Muscle layer of duodenum (tissue), 2 donors: ENCODE measurements at regions not wholly inside any gene's neighbourhood (a gene's known extent, or its start where the extent isn't known, plus 50 kb on each side); places are given as distances from the start of the nearest gene placed in this dataset.

Experiments used
- H3K27ac ChIP-seq: one replicate; pipeline ENCODE4 v1.7.0; 2013; ENCODE audit warnings: mild to moderate bottlenecking, low read length
- H3K27me3 ChIP-seq: one replicate; pipeline ENCODE4 v1.7.0; 2013; ENCODE audit warnings: low read depth, mild to moderate bottlenecking, control low read depth, low read length
- H3K36me3 ChIP-seq, 2 donors: one replicate each; pipeline ENCODE4 v1.7.0; 2013; ENCODE audit warnings: low read length in 2 of 2, control low read depth in 1 of 2, mild to moderate bottlenecking in 1 of 2; ENCODE audit not compliant: insufficient read depth in 2 of 2, control insufficient read depth in 1 of 2
- H3K4me1 ChIP-seq, 2 donors: one replicate each; pipeline ENCODE4 v1.7.0; 2013; ENCODE audit warnings: low read length in 2 of 2, mild to moderate bottlenecking in 2 of 2, control low read depth in 1 of 2, moderate library complexity in 1 of 2; ENCODE audit not compliant: insufficient read depth in 2 of 2, control insufficient read depth in 1 of 2
- H3K4me3 ChIP-seq, 2 donors: one replicate each; pipeline ENCODE4 v1.7.0; 2013; ENCODE audit warnings: low read length in 2 of 2, low read depth in 1 of 2, mild to moderate bottlenecking in 1 of 2
- H3K9me3 ChIP-seq, 2 donors: one replicate each; pipeline ENCODE4 v1.7.0; 2013; ENCODE audit warnings: low read length in 2 of 2, control low read depth in 1 of 2, mild to moderate bottlenecking in 1 of 2; ENCODE audit not compliant: control insufficient read depth in 1 of 2
- donor health status: healthy.

GRCh38 chr2:16020389-16021008 is 80.1 kb downstream of the MYCN start:
- no peaks in the 10 kb centered on the region for H3K9me3 ChIP-seq
- no peak overlapping the region for H3K4me3 ChIP-seq
- H3K36me3 ChIP-seq = no peaks in the 10 kb centered on the region
- H3K27me3 ChIP-seq = no peaks in the 10 kb centered on the region
- H3K4me1 ChIP-seq = no peaks in the 10 kb centered on the region
- H3K27ac ChIP-seq = no peak overlapping the region

- no peaks in the 10 kb centered on the region for H3K9me3 ChIP-seq
Observed at GRCh38 chr2:16019617-16020351, 79.4 kb downstream of the MYCN start.

DNA sequence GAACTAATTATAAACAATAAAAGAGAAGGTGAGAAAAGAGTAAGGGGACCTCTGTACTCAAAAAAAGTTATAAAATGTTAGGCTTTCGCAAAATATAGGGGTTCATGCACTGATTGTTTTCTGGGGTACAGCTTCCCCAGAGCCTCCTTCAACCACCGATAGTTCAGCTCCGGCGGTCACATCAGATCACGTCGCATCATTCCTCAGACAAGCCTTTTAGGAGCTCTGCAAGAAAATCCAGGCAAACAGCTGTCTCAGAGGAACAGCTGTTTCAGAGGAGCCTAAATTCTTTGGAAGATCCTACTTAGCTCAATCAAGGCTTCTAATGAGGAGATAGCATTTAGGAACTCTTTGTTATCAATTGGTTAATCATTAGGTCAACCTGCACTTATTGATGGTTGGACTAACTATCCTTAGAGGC is 78.7 kb downstream of the MYCN start:
- H3K4me3 ChIP-seq = no peak overlapping the region
- no peaks in the 10 kb centered on the region for H3K9me3 ChIP-seq
- no peaks in the 10 kb centered on the region for H3K4me1 ChIP-seq
- H3K27ac ChIP-seq = no peak overlapping the region
- H3K36me3 ChIP-seq = no peaks in the 10 kb centered on the region
- H3K27me3 ChIP-seq = no peaks in the 10 kb centered on the region

More at GRCh38 chr2:16019617-16020351, 79.4 kb downstream of the MYCN start:
- Histone ChIP-seq H3K36me3 (no peaks in the 10 kb centered on the region), H3K27ac (no peak overlapping the region), H3K27me3 (no peaks in the 10 kb centered on the region), H3K4me3 (no peak overlapping the region), H3K4me1 (no peaks in the 10 kb centered on the region)

DNA sequence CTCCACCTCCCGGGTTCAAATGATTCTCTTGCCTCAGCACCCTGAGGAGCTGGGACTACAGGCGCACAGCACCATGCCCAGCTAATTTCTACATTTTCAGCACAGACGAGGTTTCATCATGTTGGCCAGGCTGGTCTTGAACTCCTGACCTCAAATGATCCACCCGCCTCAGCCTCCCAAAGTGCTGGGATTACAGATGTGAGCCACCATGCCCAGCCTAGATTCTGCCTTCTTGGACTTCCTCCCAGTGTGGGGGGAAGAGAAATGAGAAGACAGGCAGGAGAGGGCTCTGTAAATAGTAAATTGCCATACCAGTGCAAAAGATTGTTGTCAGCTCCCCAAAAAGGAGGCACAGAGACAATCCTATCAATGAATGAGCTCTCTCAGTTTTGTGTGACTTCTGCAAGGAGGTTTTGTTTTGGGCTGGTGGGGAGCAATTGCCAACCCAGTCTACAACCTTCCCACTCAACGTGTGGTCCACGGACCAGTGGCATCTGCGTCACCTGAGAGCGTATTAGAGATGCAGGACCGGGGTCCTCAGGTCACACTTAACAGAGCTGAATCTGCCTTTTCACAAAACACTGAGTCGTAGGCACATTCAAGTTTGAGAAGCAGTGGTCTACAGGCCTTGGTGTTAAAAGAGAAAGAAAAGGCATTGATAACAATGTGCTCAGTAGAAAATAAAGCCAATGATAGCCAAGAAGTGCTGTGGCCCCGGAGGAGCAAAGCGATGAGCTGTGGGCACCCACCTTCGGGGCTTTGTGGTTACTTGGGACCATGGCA is 78.1 kb downstream of the MYCN start:
- Histone ChIP-seq H3K36me3 (no peaks in the 10 kb centered on the region), H3K4me1 (peaks cover 0 to 3% of the 10 kb centered on the region in 2 donors), H3K27me3 (peaks cover 6% of the 10 kb centered on the region), H3K4me3 (no peak overlapping the region), H3K9me3 (no peaks in the 10 kb centered on the region), H3K27ac (no peak overlapping the region)

DNA sequence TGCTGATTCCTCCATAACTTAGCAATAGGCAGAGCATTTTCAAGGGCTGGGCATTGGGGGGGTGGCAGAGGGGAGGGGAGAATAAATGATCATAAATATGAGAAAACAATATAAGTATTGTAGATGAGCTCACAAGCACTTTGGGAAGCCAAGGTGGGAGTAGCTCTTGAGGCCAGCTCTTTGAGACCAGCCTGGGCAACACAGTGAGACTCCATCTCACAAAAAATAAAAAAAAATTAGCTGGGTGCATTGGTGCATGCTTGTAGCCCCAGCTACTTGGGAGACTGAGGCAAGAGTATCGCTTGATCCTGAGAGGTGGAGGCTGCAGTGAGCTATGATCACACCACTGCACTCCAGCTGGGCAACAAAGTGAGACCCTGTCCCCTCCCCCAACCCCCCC is 75.9 kb downstream of the MYCN start:
- Histone ChIP-seq H3K27ac (no peak overlapping the region), H3K9me3 (no peaks in the 10 kb centered on the region), H3K36me3 (no peaks in the 10 kb centered on the region), H3K4me1 (peaks cover 0 to 9% of the 10 kb centered on the region in 2 donors), H3K4me3 (no peak overlapping the region), H3K27me3 (peaks cover 13% of the 10 kb centered on the region)

GRCh38 chr2:16015903-16016265 is 75.5 kb downstream of the MYCN start:
- H3K27ac ChIP-seq = no peak overlapping the region
- H3K4me3 ChIP-seq = no peak overlapping the region
- H3K27me3 ChIP-seq = peaks cover 13% of the 10 kb centered on the region

GRCh38 chr2:16015210-16015902 is 75.0 kb downstream of the MYCN start:
- peaks cover 13% of the 10 kb centered on the region for H3K27me3 ChIP-seq
- no peaks in the 10 kb centered on the region for H3K9me3 ChIP-seq
- H3K4me1 ChIP-seq = peaks cover 0 to 9% of the 10 kb centered on the region in 2 donors
- no peaks in the 10 kb centered on the region for H3K36me3 ChIP-seq
- no peak overlapping the region for H3K4me3 ChIP-seq
- no peak overlapping the region for H3K27ac ChIP-seq

More at GRCh38 chr2:16015903-16016265, 75.5 kb downstream of the MYCN start:
- peaks cover 0 to 9% of the 10 kb centered on the region in 2 donors for H3K4me1 ChIP-seq
- no peaks in the 10 kb centered on the region for H3K9me3 ChIP-seq
- no peaks in the 10 kb centered on the region for H3K36me3 ChIP-seq

DNA sequence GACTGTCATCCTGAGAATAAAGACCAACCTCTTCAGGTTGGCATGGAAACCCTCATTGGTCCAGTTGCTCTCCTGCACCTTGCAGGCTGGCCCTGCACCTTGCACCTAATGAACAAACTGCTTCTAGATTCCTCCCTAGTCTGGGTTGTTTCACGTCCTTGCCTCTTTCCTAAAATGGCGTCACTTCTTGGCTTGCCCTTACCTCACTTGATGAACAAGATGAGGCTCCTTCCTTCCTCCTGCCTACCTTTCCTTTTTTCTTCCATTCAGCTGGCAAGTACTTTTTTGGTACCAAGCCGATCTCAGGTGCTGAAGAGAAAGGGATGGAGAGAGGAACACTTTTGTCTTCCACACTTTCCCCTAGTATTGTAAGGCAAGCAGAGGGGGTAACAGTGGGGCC is 74.5 kb downstream of the MYCN start:
- no peaks in the 10 kb centered on the region for H3K36me3 ChIP-seq
- no peak overlapping the region for H3K27ac ChIP-seq
- H3K4me1 ChIP-seq = peaks cover 0 to 9% of the 10 kb centered on the region in 2 donors
- H3K9me3 ChIP-seq = no peaks in the 10 kb centered on the region
- H3K27me3 ChIP-seq = peaks cover 13% of the 10 kb centered on the region
- H3K4me3 ChIP-seq = no peak overlapping the region

DNA sequence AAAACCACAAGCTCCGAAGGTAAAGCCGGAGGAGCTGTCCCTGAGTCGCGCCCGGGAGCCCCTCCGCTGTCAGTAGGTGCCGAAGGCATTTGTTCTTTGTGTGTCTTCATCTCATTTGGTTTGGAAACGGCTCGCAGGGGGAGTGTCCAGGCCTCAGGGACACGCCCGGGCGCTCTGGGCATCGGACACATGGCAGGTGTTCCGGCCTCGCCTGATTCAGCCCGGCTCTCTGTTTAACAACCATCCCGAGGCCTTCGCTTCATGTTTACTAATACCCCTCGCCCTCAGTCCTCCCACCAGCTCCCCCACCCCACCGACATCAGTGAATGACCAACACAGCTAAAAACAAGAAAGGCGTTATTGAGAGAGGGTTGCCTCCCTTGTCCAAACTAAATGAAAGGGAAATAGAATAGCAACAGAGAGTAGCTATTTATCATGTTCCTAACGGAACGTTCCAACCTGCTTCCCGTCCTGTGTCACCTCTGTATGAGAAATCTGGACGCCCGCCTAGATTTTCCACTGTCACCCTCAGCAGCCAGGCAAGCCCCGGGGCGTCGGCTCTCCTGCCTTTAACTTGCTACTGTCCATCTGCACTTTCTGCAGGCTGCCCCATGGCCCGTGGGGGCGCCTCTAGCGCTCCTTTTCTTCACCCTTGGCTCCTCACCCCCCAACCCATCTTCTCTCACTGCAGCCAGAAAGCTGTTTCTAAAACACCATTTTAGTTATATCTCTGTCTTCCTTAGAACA is 73.9 kb downstream of the MYCN start:
- Histone ChIP-seq H3K9me3 (no peaks in the 10 kb centered on the region), H3K27me3 (peaks cover 13% of the 10 kb centered on the region), H3K4me3 (no peak overlapping the region), H3K27ac (no peak overlapping the region), H3K4me1 (peaks cover 0 to 9% of the 10 kb centered on the region in 2 donors), H3K36me3 (no peaks in the 10 kb centered on the region)

DNA sequence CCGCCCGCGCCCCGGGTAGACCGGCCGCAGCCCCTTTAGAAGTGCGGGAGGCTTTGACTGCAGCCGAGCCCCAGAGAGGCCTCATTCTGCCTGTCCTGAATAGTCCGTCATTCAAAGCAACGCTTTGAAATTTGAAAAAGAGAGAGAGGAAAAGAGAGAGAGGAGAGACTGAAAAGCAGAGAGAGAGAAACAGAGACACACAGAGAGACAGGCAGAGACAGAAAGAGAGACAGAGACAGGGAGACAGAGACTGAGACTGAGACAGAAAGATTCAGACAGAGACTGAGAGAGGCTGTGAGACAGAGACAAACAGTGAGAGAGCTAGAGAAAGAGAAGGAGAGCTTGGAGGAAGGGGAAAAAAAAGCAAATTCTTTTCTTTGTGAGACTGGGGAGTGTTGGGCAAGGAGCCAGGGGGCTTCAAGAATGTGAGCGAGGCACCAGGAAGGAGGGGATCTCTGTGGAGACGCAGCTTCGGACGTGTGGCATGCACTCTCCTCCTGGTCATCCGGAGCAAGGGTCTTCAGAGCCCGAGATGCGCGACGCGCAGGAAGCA is 73.1 kb downstream of the MYCN start:
- Histone ChIP-seq H3K4me3 (no peak overlapping the region), H3K27ac (no peak overlapping the region), H3K4me1 (peaks cover 0 to 9% of the 10 kb centered on the region in 2 donors), H3K36me3 (no peaks in the 10 kb centered on the region), H3K9me3 (no peaks in the 10 kb centered on the region), H3K27me3 (peaks cover 13% of the 10 kb centered on the region)
